ENCODE measurements at regions not wholly inside any gene's neighbourhood (a gene's known extent, or its start where the extent isn't known, plus 50 kb on each side); places are given as distances from the start of the nearest gene placed in this dataset.
A peak's percentile ranks its signal among the peaks of the same experiment; 100 is the strongest.

GRCh38 chr15:88383354-88383753 is 83.8 kb downstream of the MRPL46 start:
- no peak for DNase-seq

DNA sequence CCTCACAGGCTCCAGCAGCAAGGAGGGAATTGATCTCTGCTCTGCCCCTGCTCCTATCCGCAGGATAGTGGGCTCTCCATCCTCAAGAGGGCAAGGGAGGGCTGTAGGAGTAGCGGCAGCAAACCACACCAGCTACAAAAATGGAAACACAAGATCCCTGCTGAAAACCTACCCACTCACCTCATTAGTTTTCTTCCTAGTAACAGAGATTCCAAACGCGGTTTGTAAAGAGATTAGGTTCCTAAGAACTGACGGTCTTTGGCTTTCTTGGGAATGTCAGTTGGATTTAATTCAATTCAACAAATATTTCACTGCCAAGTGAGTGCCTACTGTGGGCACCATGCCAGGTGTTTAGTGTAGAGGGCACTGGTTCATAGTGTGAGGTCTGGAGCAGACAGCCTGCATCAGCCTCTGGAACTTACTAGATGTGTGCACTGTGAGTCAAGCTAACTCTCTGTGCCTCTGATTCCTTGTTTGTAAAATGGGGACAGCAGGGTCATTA is 84.7 kb downstream of the MRPL46 start:
- peak in 2 of 56 donors; percentile 21 to 32 for DNase-seq

- no peak for DNase-seq
Observed at GRCh38 chr15:88378188-88378637, 89.0 kb downstream of the MRPL46 start.

GRCh38 chr15:88377509-88377908 is 89.7 kb downstream of the MRPL46 start:
- no peak for DNase-seq

- no peak for DNase-seq
Observed at GRCh38 chr15:88376574-88377174, 90.5 kb downstream of the MRPL46 start.

DNA sequence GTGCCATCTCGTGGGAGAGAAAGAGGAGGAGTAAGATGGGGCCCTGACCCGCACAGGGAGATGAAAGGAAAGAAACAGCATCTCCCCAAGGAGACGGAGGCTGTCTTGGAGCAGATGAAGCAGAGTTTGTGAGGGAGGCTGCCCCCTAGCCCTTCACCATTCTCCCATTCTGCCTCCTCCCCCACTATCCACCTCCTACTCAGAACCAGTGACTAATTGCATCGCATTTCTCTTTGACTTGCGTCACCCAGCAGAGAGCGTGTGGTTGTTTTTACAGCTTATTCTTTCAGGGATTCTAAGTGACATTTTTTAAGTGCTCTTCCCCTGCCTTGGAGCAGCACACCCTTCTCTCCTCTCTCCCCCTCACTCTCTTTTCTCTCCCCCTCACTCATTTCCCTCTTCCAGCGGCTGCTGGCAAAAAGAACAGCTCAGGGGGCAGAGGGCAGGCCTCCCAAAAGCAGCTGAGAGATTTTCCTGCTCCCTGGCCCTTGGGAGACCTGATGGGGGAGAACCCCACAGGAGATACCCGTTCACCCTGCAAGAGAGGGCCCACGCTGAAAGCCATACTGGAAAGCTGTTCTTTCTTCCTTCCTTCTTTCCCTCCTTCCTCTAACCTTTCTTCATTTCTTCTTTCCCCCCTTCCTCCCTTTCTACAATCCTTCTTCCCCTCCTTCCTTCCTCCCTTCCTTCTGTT is 91.8 kb downstream of the MRPL46 start:
- DNase-seq = peak in 17 of 56 donors; percentile 2 to 61 (median 13)

DNA sequence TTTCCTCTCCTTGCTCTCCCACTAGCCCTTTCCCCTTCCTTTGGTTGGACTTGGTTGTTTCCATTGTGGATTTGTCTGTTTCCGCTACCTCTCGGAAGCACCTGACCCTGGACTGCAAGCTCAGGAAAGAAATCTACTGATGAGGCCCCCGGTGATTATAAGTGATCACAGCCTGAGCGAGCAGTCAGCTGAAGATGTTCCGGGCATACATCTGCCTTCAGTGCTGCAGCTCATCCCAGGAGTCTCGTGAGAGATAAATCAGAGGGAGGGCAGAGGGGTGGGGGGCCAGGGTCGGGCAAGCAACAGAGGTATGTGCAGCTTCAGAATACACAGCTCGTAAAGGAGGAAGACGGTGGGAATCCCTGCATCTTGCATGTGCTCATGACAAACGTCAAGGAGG is 102.1 kb downstream of the MRPL46 start:
- DNase-seq = no peak

DNA sequence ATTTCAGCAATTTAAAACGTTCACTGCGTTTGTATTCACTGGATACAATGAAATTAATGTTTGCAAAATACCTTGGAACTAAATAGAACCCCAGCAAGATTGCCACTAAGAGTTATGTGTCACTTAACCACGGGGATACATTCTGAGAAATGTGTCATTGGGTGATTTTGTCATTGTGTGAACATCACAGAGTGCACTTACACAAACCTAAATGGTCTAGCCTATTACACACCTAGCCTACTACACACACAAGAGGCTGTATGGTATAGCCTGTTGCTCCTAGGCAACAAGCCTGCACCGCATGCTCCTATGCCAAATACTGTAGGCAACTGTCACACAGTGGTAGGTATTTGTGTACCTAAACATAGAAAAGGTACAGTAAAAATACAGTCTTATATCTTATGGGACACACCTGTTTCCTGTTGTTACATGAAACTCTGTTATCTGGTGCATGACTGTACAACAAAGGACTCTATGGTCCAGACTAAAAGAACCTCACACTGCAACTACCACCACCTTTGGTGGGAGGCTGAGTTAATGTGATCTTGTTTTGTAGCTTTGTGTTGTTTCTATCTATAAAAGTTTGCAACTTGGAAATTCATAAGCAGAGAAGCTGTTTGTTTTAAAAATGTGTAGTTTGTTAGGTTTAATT is 92.2 kb upstream of the NTRK3 start:
- no peak for DNase-seq

DNA sequence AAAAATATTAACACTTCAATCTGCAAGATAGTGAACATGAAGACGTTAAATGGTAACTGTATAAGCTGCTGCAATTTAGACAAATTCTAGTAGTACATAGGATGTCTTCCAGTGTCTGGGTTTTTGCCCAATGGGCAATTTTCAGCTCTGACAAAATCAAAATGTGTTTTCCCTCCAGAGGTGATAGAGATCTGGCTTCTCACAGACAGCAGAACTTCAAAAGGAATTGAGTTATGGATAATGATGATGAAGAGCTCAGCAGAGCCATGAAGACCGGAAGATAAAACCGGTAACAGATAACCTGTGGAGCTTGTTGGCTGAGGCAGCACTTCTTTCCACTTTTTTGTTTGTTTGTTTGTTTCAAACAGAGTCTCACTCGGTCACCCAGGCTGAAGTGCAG is 89.4 kb upstream of the NTRK3 start:
- no peak for DNase-seq

GRCh38 chr15:88344786-88345185 is 88.2 kb upstream of the NTRK3 start:
- DNase-seq = no peak

DNA sequence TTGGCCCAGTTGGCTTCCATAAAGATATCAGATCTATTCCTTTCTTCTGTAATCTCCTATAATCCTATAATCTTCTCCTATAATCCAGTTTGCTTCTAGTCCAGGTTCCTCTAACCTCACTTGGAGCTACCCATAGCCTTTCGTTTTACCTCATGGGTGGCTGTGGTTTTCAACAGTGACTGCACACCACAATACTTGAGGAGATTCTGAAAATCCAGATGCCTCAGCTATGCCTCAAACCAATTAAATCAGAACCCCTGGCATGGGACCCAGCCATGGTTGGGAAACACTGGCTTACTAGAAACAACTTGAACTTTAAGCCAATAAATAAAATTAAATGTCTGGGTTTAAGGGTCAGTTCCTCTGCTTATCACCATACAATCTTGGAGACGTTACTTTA is 86.1 kb upstream of the NTRK3 start:
- no peak for DNase-seq

DNA sequence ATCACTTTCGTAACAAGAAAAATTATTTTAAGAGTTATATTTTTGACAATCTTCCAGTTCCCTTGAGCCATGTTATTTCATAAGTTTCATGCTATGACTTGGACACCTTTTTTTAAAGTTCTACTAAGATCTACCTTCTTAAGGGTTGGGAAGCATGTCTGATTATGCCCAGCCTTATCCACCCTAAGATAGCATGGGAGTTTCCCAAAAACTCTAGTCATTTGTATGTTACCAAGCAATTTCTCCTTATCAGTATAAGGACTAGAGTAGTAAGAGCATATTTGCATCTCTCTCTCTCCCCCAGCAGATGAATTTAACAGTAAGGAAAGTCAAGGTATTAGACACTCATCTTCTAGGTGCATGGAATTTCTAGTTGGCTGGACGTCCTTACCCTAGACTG is 85.1 kb upstream of the NTRK3 start:
- DNase-seq = no peak

GRCh38 chr15:88341006-88341405 is 84.5 kb upstream of the NTRK3 start:
- DNase-seq = no peak

DNA sequence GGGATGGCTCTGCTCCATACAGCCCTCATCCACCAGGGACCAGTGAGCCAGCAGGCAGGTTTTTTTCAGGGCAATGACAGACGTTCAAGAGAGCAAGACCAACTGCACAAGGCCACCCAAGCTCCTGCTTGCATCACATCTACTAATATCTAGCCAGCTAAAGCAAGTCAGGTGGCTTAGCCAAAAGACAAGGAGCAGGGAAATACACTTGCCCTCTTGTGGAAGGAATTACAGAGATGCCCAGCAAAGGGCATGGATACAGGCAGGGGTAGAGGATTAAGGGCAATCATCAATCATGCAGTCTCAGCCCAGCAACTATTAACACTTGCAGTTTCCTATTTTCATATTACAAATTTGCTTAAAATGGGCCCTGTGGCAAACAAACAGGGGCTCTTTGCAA is 81.5 kb upstream of the NTRK3 start:
- no peak for DNase-seq

DNA sequence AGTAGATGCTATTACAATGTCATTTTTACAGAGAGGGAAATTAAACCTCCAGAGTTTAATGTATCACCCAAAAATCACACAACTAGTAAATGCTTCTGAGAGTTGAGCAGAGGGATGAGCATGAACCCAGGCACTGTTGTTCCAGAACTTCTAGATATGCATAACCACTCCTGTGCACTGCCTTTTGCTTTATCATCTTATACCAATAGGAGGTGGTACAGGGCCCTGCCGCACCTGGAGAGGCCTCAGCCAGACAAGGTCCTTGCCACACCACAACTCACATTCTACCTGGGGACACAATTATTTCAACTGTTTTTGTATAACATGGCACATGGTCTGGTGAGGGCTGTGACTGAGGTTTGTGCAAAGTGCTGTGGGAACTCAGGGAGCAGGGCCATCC is 78.5 kb upstream of the NTRK3 start:
- no peak for DNase-seq

- no peak for DNase-seq
Observed at GRCh38 chr15:88334436-88334835, 77.9 kb upstream of the NTRK3 start.

DNA sequence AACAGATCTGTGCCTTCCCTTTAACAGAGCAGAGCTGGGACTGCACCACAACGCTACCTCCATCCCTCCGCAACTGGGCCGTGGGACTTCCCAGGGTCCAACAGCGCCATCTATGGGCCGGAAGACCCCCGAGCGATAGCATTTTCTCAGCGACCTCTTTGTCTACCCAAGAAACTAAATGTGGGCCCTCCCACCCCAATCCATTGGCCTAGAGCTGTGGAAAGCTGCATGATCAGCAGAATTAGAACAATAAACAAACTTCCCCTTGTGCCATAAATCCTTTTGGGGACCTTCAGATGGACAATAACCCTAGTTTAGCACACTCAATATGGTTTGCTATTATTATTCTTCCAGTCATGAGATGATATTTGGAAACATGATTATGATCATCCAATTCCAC is 74.8 kb upstream of the NTRK3 start:
- peak in 8 of 56 donors; percentile 1 to 23 (median 4) for DNase-seq

GRCh38 chr15:88326924-88327323 is 70.4 kb upstream of the NTRK3 start:
- no peak for DNase-seq

DNA sequence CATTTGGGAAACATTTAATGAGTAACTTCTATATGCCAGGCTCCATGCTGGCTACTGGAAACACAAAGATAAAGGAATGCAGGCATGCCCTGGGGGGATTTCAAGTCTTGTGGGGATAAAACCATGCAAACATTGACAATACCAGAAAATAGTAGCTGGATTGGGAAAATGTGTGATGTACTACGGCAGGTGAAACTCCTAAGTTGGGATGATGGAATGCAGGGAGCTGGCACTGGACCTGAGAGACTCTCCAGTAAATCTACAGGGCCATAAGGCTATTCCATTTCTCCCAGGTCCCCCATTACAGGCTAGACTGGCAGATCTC is 68.2 kb upstream of the NTRK3 start:
- no peak for DNase-seq

GRCh38 chr15:88323976-88324740 is 67.6 kb upstream of the NTRK3 start:
- no peak for DNase-seq

DNA sequence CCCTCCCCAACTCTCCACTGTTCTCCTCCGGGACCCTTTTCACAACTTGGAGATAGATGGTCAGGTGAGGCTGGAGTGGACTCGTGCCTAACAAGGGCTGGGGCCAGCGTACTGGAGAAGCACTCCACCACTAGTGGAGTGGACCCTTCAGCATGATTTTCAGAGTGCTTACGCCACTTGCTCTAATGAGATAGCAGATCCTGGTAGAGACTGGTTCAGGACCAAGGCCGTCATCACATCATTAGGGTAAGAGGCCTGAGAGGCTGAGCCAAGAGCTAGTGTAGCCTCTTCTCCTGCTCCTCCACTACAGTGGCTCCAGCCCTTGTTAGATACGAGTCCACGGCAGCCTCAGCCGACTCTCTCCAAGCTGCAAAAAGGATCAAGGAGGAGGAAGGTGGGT is 66.9 kb upstream of the NTRK3 start:
- DNase-seq = no peak

DNA sequence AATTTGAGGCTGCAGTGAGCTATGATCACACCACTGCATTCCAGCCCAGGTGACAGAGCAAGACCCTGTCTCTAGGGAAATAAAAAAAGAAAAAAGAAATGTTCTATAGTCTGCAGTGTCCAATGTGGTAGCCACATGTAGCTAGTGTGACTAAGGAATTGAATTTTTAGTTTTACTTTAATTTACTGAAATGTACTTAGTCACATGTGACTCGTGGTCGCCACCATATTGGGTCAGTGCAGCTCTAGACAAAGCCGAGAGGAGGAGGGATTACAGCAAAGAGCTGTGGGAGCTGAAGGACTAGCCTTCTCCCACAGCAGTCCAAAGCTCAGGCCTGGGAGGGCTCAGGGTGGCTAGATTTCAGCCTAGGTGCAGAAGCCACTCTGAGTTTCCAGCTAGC is 65.9 kb upstream of the NTRK3 start:
- no peak for DNase-seq

All from amygdala (tissue), 56 donors.